DOHH2 (cell line): ENCODE measurements at regions not wholly inside any gene's neighbourhood (a gene's known extent, or its start where the extent isn't known, plus 50 kb on each side); places are given as distances from the start of the nearest gene placed in this dataset.

Experiments
- H3F3A ChIP-seq: fragments of 200-600 bp; sonication (generic), shearing (Covaris generic); 2 replicates; pipeline ENCODE4 v1.6.0; 2016; ENCODE audit warnings: antibody characterized with exemption, mild to moderate bottlenecking; ENCODE audit not compliant: control insufficient read depth, insufficient read depth
- H3K27ac ChIP-seq: fragments of 200-600 bp; sonication (generic); 2 replicates; pipeline ENCODE4 v1.5.1; 2014; ENCODE audit warnings: low read depth, mild to moderate bottlenecking, low read length, moderate library complexity
- H3K27me3 ChIP-seq: fragments of 200-600 bp; sonication (generic); 2 replicates; pipeline ENCODE4 v1.6.1; 2014; ENCODE audit warnings: mild to moderate bottlenecking, low read length, mixed read lengths; ENCODE audit not compliant: control insufficient read depth
- H3K36me3 ChIP-seq: fragments of 200-600 bp; sonication (generic); 2 replicates; pipeline ENCODE4 v1.6.1; 2014; ENCODE audit warnings: mild to moderate bottlenecking, low read length, moderate library complexity, mixed read lengths; ENCODE audit not compliant: control insufficient read depth
- H3K4me1 ChIP-seq: fragments of 200-600 bp; sonication (generic); 2 replicates; pipeline ENCODE4 v1.6.1; 2014; ENCODE audit warnings: mild to moderate bottlenecking, low read length, mixed read lengths; ENCODE audit not compliant: control insufficient read depth
- H3K4me2 ChIP-seq: fragments of 200-600 bp; sonication (generic); 2 replicates; pipeline ENCODE4 v1.6.0; 2014; ENCODE audit warnings: mild to moderate bottlenecking, low read length, moderate library complexity
- H3K4me3 ChIP-seq: fragments of 200-600 bp; sonication (generic); 2 replicates; pipeline ENCODE4 v1.5.1; 2014; ENCODE audit warnings: mild to moderate bottlenecking, low read length, mixed read lengths
- H3K79me2 ChIP-seq: fragments of 200-600 bp; sonication (generic); 2 replicates; pipeline ENCODE4 v1.6.1; 2014; ENCODE audit warnings: mild to moderate bottlenecking, low read length, mixed read lengths; ENCODE audit not compliant: control insufficient read depth
- H3K9me2 ChIP-seq: fragments of 200-600 bp; sonication (generic); replicated peaks from 2 replicates; pipeline ENCODE4 v1.6.1; 2014; ENCODE audit warnings: mild to moderate bottlenecking, low read length, mixed read lengths; ENCODE audit not compliant: control insufficient read depth
- H3K9me3 ChIP-seq: fragments of 200-600 bp; sonication (generic); 2 replicates; pipeline ENCODE4 v1.6.1; 2014; ENCODE audit warnings: antibody characterized with exemption, low read length, mixed read lengths; ENCODE audit not compliant: control insufficient read depth, insufficient read depth
- H4K20me1 ChIP-seq: fragments of 200-600 bp; sonication (generic); 2 replicates; pipeline ENCODE4 v1.6.0; 2014; ENCODE audit warnings: low read depth, mild to moderate bottlenecking, antibody characterized with exemption, low read length, moderate library complexity; ENCODE audit not compliant: control insufficient read depth, insufficient read depth
- EZH2phosphoT487 ChIP-seq: fragments of 200-600 bp; sonication (generic); IDR thresholded peaks from 2 replicates; pipeline ENCODE4 v1.6.1; 2017; ENCODE audit warnings: borderline replicate concordance, mild to moderate bottlenecking, antibody characterized with exemption, low read length, moderate library complexity, mixed read lengths
- TF ChIP-seq, protein P1 (sequence below): fragments of 200-600 bp; sonication (generic); IDR thresholded peaks from one replicate; pipeline ENCODE4 v1.5.1; 2014; ENCODE audit warnings: antibody characterized with exemption, mild to moderate bottlenecking, low read depth, low read length; ENCODE audit not compliant: poor library complexity, severe bottlenecking

DNA sequence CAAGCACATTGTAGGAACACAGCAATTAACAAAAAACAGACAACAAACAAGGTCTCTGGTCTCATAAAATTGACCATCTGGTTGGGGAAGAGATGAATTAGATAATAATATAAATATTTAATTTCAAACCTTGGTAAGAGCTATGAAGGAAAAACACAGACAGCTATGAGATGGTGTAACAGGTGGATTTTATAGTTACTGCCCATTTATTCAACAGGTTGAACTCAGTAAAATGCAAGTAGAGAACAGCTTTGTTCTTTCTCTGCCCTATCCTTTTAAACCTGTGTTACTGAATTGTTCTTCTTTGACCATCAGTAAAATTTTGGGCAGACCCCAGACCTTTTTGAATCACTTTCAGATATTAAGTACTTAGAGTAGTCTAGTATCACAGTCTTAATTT is 77.6 kb upstream of the FAM216B start:
- TF ChIP-seq, protein P1, sequence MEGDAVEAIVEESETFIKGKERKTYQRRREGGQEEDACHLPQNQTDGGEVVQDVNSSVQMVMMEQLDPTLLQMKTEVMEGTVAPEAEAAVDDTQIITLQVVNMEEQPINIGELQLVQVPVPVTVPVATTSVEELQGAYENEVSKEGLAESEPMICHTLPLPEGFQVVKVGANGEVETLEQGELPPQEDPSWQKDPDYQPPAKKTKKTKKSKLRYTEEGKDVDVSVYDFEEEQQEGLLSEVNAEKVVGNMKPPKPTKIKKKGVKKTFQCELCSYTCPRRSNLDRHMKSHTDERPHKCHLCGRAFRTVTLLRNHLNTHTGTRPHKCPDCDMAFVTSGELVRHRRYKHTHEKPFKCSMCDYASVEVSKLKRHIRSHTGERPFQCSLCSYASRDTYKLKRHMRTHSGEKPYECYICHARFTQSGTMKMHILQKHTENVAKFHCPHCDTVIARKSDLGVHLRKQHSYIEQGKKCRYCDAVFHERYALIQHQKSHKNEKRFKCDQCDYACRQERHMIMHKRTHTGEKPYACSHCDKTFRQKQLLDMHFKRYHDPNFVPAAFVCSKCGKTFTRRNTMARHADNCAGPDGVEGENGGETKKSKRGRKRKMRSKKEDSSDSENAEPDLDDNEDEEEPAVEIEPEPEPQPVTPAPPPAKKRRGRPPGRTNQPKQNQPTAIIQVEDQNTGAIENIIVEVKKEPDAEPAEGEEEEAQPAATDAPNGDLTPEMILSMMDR, result no peak
- no peak for TF ChIP-seq EZH2phosphoT487
- 0 out of 2 replicates have a peak, but pooled peaks cover 3% of the 10 kb centered on the region for H3K27me3 ChIP-seq
- H3K79me2 ChIP-seq, result no peaks in the 10 kb centered on the region
- H3K9me2 ChIP-seq, result no peaks in the 10 kb centered on the region; the same call in 1 of the 2 replicates
- H3K4me1 ChIP-seq, result no peaks in the 10 kb centered on the region
- H3K4me3 ChIP-seq, result no peak overlapping the region
- H3K9me3 ChIP-seq, result no peaks in the 10 kb centered on the region
- H3K36me3 ChIP-seq, result no peaks in the 10 kb centered on the region
- no peak overlapping the region for H3K4me2 ChIP-seq
- no peak overlapping the region for H3K27ac ChIP-seq
- no peaks in the 10 kb centered on the region for H4K20me1 ChIP-seq
- H3F3A ChIP-seq, result no peaks in the 10 kb centered on the region

DNA sequence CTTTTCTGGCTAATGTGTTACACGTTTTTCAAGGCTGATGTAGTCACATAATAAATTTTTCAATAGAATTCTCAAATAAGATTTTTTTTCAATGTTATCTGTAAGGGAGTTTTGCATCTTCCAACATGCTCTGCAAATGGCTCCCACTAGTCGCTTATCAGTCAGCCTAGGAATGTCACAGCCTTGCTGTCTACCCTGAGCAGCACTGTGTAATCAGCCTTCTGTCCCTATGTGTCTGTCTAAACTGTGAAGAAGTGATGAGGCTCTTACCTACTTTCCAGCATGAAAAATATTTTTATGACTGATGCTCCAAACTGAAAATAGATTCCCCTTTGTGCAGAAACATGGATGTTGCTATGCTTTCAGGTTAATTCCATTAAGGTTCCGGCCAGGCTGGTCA is 75.1 kb upstream of the FAM216B start:
- Histone ChIP-seq H3K9me2 (no peaks in the 10 kb centered on the region; the same call in 1 of the 2 replicates), H3K27me3 (0 out of 2 replicates have a peak, but pooled peaks cover 3% of the 10 kb centered on the region), H3K36me3 (no peaks in the 10 kb centered on the region), H3K79me2 (no peaks in the 10 kb centered on the region), H3K27ac (no peak overlapping the region), H3F3A (no peaks in the 10 kb centered on the region), H3K9me3 (no peaks in the 10 kb centered on the region), H3K4me1 (no peaks in the 10 kb centered on the region), H3K4me2 (no peak overlapping the region), H4K20me1 (no peaks in the 10 kb centered on the region), H3K4me3 (no peak overlapping the region)
- TF ChIP-seq, protein P1, result no peak
- no peak for TF ChIP-seq EZH2phosphoT487

DNA sequence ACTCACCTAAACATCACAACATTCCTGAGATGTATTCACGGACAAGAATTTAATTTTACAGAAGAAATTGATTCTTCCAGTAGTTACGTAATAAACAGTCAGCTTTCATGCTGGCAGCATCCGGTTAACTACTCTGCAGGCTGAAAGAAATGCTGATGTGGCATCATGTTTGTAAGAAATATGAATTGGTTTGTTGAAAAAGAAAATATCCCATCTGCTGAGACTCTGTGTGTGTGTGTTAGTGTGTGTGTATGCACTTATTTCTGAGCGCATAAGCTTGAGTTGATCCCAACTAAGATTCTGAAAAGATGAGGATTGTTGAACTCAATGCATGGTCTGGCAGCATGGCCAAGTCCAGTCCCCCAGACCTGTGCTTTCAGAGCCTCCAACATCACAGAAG is 74.3 kb upstream of the FAM216B start:
- Histone ChIP-seq H3K9me3 (no peaks in the 10 kb centered on the region), H3K27ac (no peak overlapping the region), H3K36me3 (no peaks in the 10 kb centered on the region), H3K9me2 (no peaks in the 10 kb centered on the region; the same call in 1 of the 2 replicates), H3K79me2 (no peaks in the 10 kb centered on the region), H3F3A (no peaks in the 10 kb centered on the region), H3K4me3 (no peak overlapping the region), H4K20me1 (no peaks in the 10 kb centered on the region), H3K4me2 (no peak overlapping the region), H3K27me3 (0 out of 2 replicates have a peak, but pooled peaks cover 3% of the 10 kb centered on the region), H3K4me1 (no peaks in the 10 kb centered on the region)
- TF ChIP-seq, protein P1, result no peak
- no peak for TF ChIP-seq EZH2phosphoT487

- Histone ChIP-seq H3K27ac (no peak overlapping the region), H3K79me2 (no peaks in the 10 kb centered on the region), H3K9me2 (no peaks in the 10 kb centered on the region; the same call in 1 of the 2 replicates), H4K20me1 (no peaks in the 10 kb centered on the region), H3K4me2 (no peak overlapping the region), H3K27me3 (0 out of 2 replicates have a peak, but pooled peaks cover 3% of the 10 kb centered on the region), H3K9me3 (no peaks in the 10 kb centered on the region), H3K4me3 (no peak overlapping the region), H3K36me3 (no peaks in the 10 kb centered on the region), H3F3A (no peaks in the 10 kb centered on the region), H3K4me1 (no peaks in the 10 kb centered on the region)
- TF ChIP-seq, protein P1, result no peak
- no peak for TF ChIP-seq EZH2phosphoT487
Measured at GRCh38 chr13:42707586-42707985, 73.8 kb upstream of the FAM216B start.
